Vagina (tissue), 2 donors: ENCODE measurements at regions not wholly inside any gene's neighbourhood (a gene's known extent, or its start where the extent isn't known, plus 50 kb on each side); places are given as distances from the start of the nearest gene placed in this dataset.
"Not testable (repeated sequence)": the region's sequence is repeated elsewhere in the genome, so short reads cannot be mapped to it uniquely, and the experiment has no call there.

Experiments
- POLR2A ChIP-seq, 2 donors: fragments of 450-650 bp; IDR thresholded peaks; one replicate each; pipeline ENCODE4 v1.6.1; 2017; ENCODE audit warnings: antibody characterized with exemption in 2 of 2, mild to moderate bottlenecking in 2 of 2, moderate library complexity in 2 of 2
- POLR2AphosphoS5 ChIP-seq, 2 donors: sonication (generic); formaldehyde crosslinking; IDR thresholded peaks; one replicate each; pipeline ENCODE4 v1.9.0; 2017; ENCODE audit warnings: antibody characterized with exemption in 2 of 2, mild to moderate bottlenecking in 2 of 2, low read depth in 1 of 2; ENCODE audit not compliant: insufficient read depth in 1 of 2
- TF ChIP-seq, protein P1 (sequence below), 3 experiments: fragments of 450-650 bp in 2 of 3; fragments of 200-600 bp in 1 of 3; sonication (generic) in 1 of 3; IDR thresholded peaks; one replicate each; pipeline ENCODE4 v1.5.1; 2017 to 2019; ENCODE audit warnings: antibody characterized with exemption in 3 of 3, mild to moderate bottlenecking in 2 of 3, moderate library complexity in 2 of 3

DNA sequence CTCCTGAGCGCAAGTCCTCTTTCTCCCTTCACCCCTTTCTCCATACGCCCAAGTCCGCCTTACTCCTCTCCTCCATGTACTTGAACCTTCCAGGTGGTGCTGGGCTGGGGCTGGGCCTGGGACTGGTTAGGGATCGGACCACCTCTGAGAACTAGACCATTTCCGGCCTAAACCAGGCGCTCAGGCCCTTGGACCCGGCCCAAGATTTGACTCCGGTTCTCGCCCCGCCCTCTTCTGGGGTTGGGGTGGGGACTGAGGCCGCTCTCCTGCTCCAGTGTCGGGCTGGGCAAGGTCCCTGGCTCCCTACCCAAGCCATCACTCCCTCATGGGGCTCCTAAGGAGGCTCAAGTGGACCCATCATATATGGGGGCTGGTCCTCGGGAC, 87.9 kb downstream of the LIMS4 start:
- TF ChIP-seq, protein P1, sequence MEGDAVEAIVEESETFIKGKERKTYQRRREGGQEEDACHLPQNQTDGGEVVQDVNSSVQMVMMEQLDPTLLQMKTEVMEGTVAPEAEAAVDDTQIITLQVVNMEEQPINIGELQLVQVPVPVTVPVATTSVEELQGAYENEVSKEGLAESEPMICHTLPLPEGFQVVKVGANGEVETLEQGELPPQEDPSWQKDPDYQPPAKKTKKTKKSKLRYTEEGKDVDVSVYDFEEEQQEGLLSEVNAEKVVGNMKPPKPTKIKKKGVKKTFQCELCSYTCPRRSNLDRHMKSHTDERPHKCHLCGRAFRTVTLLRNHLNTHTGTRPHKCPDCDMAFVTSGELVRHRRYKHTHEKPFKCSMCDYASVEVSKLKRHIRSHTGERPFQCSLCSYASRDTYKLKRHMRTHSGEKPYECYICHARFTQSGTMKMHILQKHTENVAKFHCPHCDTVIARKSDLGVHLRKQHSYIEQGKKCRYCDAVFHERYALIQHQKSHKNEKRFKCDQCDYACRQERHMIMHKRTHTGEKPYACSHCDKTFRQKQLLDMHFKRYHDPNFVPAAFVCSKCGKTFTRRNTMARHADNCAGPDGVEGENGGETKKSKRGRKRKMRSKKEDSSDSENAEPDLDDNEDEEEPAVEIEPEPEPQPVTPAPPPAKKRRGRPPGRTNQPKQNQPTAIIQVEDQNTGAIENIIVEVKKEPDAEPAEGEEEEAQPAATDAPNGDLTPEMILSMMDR (IDR thresholded peaks at IDR 0.05): not testable (repeated sequence)
- TF ChIP-seq POLR2AphosphoS5 (IDR thresholded peaks at IDR 0.05; ENCODE audit: insufficient read depth in 1 of 2, low read depth in 1 of 2); POLR2A (IDR thresholded peaks at IDR 0.05): not testable (repeated sequence)
